Heart left ventricle (tissue), 16 donors: ENCODE measurements at regions not wholly inside any gene's neighbourhood (a gene's known extent, or its start where the extent isn't known, plus 50 kb on each side); places are given as distances from the start of the nearest gene placed in this dataset.

Experiments
- ATAC-seq, 4 donors: fragments of 200-7000 bp; cut with Tn5 transposase; one replicate each; pipeline ENCODE4 v1.9.1; 2020 to 2022; ENCODE audit warnings: moderate library complexity in 4 of 4, mild to moderate bottlenecking in 3 of 4, moderate number of reproducible peaks in 1 of 4
- DNase-seq, 5 donors: peaks; one replicate each; pipeline ENCODE4 v3.0.0-alpha.2; 2020
- H3K27ac ChIP-seq, 12 donors: fragments of 200-600 bp; sonication (generic) in 4 of 12; one replicate each; pipeline versions ENCODE4 v1.5.0 to v1.8.0; 2016 to 2022; ENCODE audit warnings: mild to moderate bottlenecking in 2 of 12
- H3K27me3 ChIP-seq, 9 donors: fragments of 200-600 bp; sonication (generic) in 2 of 9; one replicate each; pipeline versions ENCODE4 v1.5.1 to v1.8.0; 2016 to 2022; ENCODE audit warnings: mild to moderate bottlenecking in 3 of 9
- H3K36me3 ChIP-seq, 9 donors: fragments of 200-600 bp; sonication (generic) in 2 of 9; one replicate each; pipeline versions ENCODE4 v1.5.0 to v1.8.0; 2018 to 2022; ENCODE audit warnings: mild to moderate bottlenecking in 2 of 9
- H3K4me1 ChIP-seq, 12 donors: fragments of 200-600 bp; sonication (generic) in 4 of 12; one replicate each; pipeline versions ENCODE4 v1.5.0 to v1.8.0; 2016 to 2022; ENCODE audit warnings: mild to moderate bottlenecking in 3 of 12
- H3K4me3 ChIP-seq, 12 donors: fragments of 200-600 bp; sonication (generic) in 4 of 12; one replicate each; pipeline versions ENCODE4 v1.5.0 to v1.8.0; 2017 to 2022; ENCODE audit warnings: mild to moderate bottlenecking in 9 of 12, moderate library complexity in 4 of 12
- H3K9me3 ChIP-seq, 12 donors: fragments of 200-600 bp; sonication (generic) in 4 of 12; one replicate each; pipeline versions ENCODE4 v1.5.0 to v1.8.0; 2016 to 2022; ENCODE audit warnings: mild to moderate bottlenecking in 1 of 12
- CTCF ChIP-seq, 12 donors: fragments of 200-600 bp; sonication (generic) in 4 of 12; IDR thresholded peaks; one replicate each; pipeline versions ENCODE4 v1.5.0 to v1.8.0; 2018 to 2022; ENCODE audit warnings: antibody characterized with exemption in 12 of 12, mild to moderate bottlenecking in 5 of 12
- POLR2A ChIP-seq, 2 donors: fragments of 450-650 bp; IDR thresholded peaks; one replicate each; pipeline ENCODE4 v1.6.1; 2017; ENCODE audit warnings: antibody characterized with exemption in 2 of 2, mild to moderate bottlenecking in 2 of 2, moderate library complexity in 2 of 2
- WGBS, 4 donors: extraction: QIAGEN DNeasy Blood & Tissue Kit in 2 of 4; methylation state at CpG; one replicate each; pipeline versions ENCODE4 v1.1.5 to v1.1.7; 2013 to 2018; 5-methylcytosine and 5-hydroxymethylcytosine counted together
- intact Hi-C, 10 donors: fragments of 100-400 bp; cut with DNase I; formaldehyde crosslinking; loops; one replicate each; pipeline versions ENCODE4 v1.11.1 to v1.14.2; 2022
- donor health status: ischemic (EF 13 %, LVEDD 7.1; RV severe dilation, severe dysfunction).
- donor health status: healthy with polysubstance abuse.
- donor health status: DM: no; HTN: yes; CAD: no.
- donor health status: DM: no; HTN: no; CAD: no.
- donor health status: ischemic (EF 25% LVEDD 6.9; RV normal size, moderate dysfunction).
- donor health status: ischemic (EF 25% LVEDD 5.7; RV mildly dilated, moderate dysfunction).
- donor health status: healthy.
- donor health status: DM: yes; HTN: yes; CAD: no.
- donor health status: ischemic (EF 35%, LVEDD 5.7; RV mildly dilated, moderate dysfunction).
- donor health status: nonischemic (EF 11% LVEDD 7.7; RV severe dilation, severe dysfunction).
- donor health status: DM: yes; HTN: yes; CAD: no.
- donor health status: PGD.
- donor health status: ischemic (EF 29% LVEDD 5.4; RV normal size, mild dysfunction).
- donor health status: nonischemic (EF 23%, LVEDD 6.1; RV moderate dilation, normal function).

- DNase-seq (no peak), ATAC-seq (no peak)
- Histone ChIP-seq H3K36me3 (no peaks in the 10 kb centered on the region), H3K4me3 (no peak overlapping the region), H3K27me3 (no peaks in the 10 kb centered on the region), H3K9me3 (no peaks in the 10 kb centered on the region), H3K27ac (no peak overlapping the region), H3K4me1 (peaks cover 0 to 5% (median 0%) of the 10 kb centered on the region in 12 donors)
- TF ChIP-seq CTCF (IDR thresholded peaks at IDR 0.05) (no peak), POLR2A (IDR thresholded peaks at IDR 0.05) (no peak)
- intact Hi-C loops: loop anchor here in 1 of 10 donors (10.0 kb wide), 1 partner anchor 1158 kb away; no protein-coding TSS in a partner anchor
- 61 to 73% (median 65%) methylated on average over 3 of the region's 3 CpGs for WGBS, 4 donors
Measured at GRCh38 chr11:109862835-109863234, 230.4 kb upstream of the ZC3H12C start.

- intact Hi-C loops: loop anchor here in 3 of 10 donors (2.0 to 10.0 kb wide), 3 partner anchors 1159 to 1167 kb away; no protein-coding TSS in a partner anchor
- 76 to 84% (median 82%) methylated on average over 3 of the region's 3 CpGs for WGBS, 4 donors
- TF ChIP-seq CTCF (IDR thresholded peaks at IDR 0.05) (no peak), POLR2A (IDR thresholded peaks at IDR 0.05) (no peak)
Measured at GRCh38 chr11:109864151-109864661, 229.0 kb upstream of the ZC3H12C start.

GRCh38 chr11:109864834-109865547 lies 228.2 kb upstream of the ZC3H12C start:
- Histone ChIP-seq H3K27ac (no peak overlapping the region), H3K4me1 (peaks cover 0 to 6% (median 0%) of the 10 kb centered on the region in 12 donors), H3K4me3 (no peak overlapping the region), H3K9me3 (no peaks in the 10 kb centered on the region), H3K27me3 (no peaks in the 10 kb centered on the region), H3K36me3 (no peaks in the 10 kb centered on the region)
- peak in 1 of 4 donors; percentile 46 for ATAC-seq
- TF ChIP-seq CTCF (IDR thresholded peaks at IDR 0.05) (no peak), POLR2A (IDR thresholded peaks at IDR 0.05) (no peak)
- WGBS, 4 donors: 36 to 46% (median 39%) methylated on average over 2 of the region's 2 CpGs
- intact Hi-C loops: loop anchor here in 7 of 10 donors (2.0 to 10.0 kb wide), 4 partner anchors 1160 to 1168 kb away; no protein-coding TSS in a partner anchor
- DNase-seq: no peak

More at GRCh38 chr11:109864151-109864661, 229.0 kb upstream of the ZC3H12C start:
- no peaks in the 10 kb centered on the region for H3K27me3 ChIP-seq
- no peaks in the 10 kb centered on the region for H3K36me3 ChIP-seq
- no peak overlapping the region for H3K4me3 ChIP-seq
- ATAC-seq (no peak), DNase-seq (no peak)
- peaks cover 0 to 5% (median 0%) of the 10 kb centered on the region in 12 donors for H3K4me1 ChIP-seq
- H3K9me3 ChIP-seq: no peaks in the 10 kb centered on the region
- no peak overlapping the region for H3K27ac ChIP-seq

GRCh38 chr11:109865548-109866186 lies 227.5 kb upstream of the ZC3H12C start:
- Histone ChIP-seq H3K4me1 (peaks cover 0 to 6% (median 0%) of the 10 kb centered on the region in 12 donors), H3K4me3 (no peak overlapping the region), H3K27ac (no peak overlapping the region), H3K36me3 (no peaks in the 10 kb centered on the region), H3K9me3 (no peaks in the 10 kb centered on the region), H3K27me3 (no peaks in the 10 kb centered on the region)
- WGBS, 4 donors: 71 to 79% (median 75%) methylated on average over 5 of the region's 5 CpGs
- TF ChIP-seq POLR2A (IDR thresholded peaks at IDR 0.05): no peak
- peak in 11 of 12 donors; percentile 12 to 55 (median 40) for TF ChIP-seq CTCF (IDR thresholded peaks at IDR 0.05)
- intact Hi-C loops: loop anchor here in 7 of 10 donors (2.0 to 10.0 kb wide), 4 partner anchors 1161 to 1169 kb away; no protein-coding TSS in a partner anchor
- peak in 2 of 5 donors; percentile 31 to 37 for DNase-seq
- peak; percentile 42 to 87 (median 82) for ATAC-seq
